HL-60 (cell line): ENCODE measurements at regions not wholly inside any gene's neighbourhood (a gene's known extent, or its start where the extent isn't known, plus 50 kb on each side); places are given as distances from the start of the nearest gene placed in this dataset.

ENCODE experiments used
- POLR2AphosphoS5 ChIP-seq: IDR thresholded peaks from 2 replicates; pipeline ENCODE4 v1.6.1; 2012; ENCODE audit warnings: low read depth
- TF ChIP-seq, protein P1 (sequence below): IDR thresholded peaks from one replicate; pipeline ENCODE4 v1.5.1; 2011; ENCODE audit warnings: low read length, control low read depth, inconsistent platforms; ENCODE audit not compliant: insufficient read depth

DNA sequence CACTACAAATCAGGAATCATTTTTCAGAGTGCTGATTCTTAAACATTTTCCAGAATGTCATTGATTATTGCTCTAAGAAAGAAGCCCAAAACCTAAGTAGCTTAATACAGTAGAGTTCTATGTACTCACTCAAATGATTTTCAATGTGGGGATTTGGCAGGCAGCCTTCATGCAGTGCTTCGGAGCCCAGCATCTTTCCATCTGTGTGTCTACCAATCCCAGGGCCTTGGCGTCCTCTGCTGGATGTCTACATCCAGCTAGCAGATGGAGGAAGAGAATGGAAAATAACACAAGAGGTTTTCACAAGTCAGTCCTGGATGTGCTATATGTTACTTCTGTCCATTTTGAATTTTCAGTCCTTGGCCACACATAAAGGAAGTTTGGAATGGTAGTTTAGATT lies 151.8 kb downstream of the RDH14 start:
- TF ChIP-seq, protein P1, sequence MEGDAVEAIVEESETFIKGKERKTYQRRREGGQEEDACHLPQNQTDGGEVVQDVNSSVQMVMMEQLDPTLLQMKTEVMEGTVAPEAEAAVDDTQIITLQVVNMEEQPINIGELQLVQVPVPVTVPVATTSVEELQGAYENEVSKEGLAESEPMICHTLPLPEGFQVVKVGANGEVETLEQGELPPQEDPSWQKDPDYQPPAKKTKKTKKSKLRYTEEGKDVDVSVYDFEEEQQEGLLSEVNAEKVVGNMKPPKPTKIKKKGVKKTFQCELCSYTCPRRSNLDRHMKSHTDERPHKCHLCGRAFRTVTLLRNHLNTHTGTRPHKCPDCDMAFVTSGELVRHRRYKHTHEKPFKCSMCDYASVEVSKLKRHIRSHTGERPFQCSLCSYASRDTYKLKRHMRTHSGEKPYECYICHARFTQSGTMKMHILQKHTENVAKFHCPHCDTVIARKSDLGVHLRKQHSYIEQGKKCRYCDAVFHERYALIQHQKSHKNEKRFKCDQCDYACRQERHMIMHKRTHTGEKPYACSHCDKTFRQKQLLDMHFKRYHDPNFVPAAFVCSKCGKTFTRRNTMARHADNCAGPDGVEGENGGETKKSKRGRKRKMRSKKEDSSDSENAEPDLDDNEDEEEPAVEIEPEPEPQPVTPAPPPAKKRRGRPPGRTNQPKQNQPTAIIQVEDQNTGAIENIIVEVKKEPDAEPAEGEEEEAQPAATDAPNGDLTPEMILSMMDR, result no peak
- TF ChIP-seq POLR2AphosphoS5, result no peak
